HepG2 (cell line): ENCODE measurements at regions not wholly inside any gene's neighbourhood (a gene's known extent, or its start where the extent isn't known, plus 50 kb on each side); places are given as distances from the start of the nearest gene placed in this dataset.

ENCODE experiments used
- ATAC-seq: fragments of 200-7000 bp; cut with Tn5 transposase; 3 replicates; pipeline ENCODE4 v1.9.1; 2020; ENCODE audit warnings: mild to moderate bottlenecking, moderate library complexity
- BruUV-seq: library from RNA; stranded (reverse); fragments of 400-500 nt; replicated peaks from 2 replicates; lab custom pipeline; 2021; lab: Mats Ljungman, UMichigan
- CTCF ChIA-PET: fragments of 300-600 bp; formaldehyde crosslinking; extraction: SDS; loops from one replicate; lab custom pipeline; 2021; ENCODE audit warnings: low total read pairs, inconsistent platforms, low intra/inter-chr PET ratio; lab: Yijun Ruan, JAX
- POLR2A ChIA-PET: fragments of 350-600 bp; sonication (Branson Sonifier 250); formaldehyde crosslinking; loops from one replicate; lab custom pipeline; 2020; ENCODE audit warnings: antibody characterized with exemption, inconsistent platforms; lab: Yijun Ruan, JAX
- DNase-seq: peaks from one replicate; pipeline ENCODE4 v3.0.0-alpha.2; 2015; ENCODE audit warnings: low spot score
- FAIRE-seq: peaks from 3 replicates; lab custom pipeline; 2011; peaks lifted over from hg19 to GRCh38; lab: Jason Lieb, UNC
- H2AFZ ChIP-seq: one replicate; pipeline ENCODE4 v1.6.1; 2011; ENCODE audit warnings: low read length, inconsistent platforms
- H3K27ac ChIP-seq: fragments of 300-600 bp; 3 replicates; pipeline ENCODE4 v1.8.0; 2011; ENCODE audit warnings: mixed run types, mild to moderate bottlenecking, mixed read lengths, low read length, inconsistent platforms; ENCODE audit not compliant: insufficient read depth; ENCODE audit errors: extremely low read length
- H3K27me3 ChIP-seq, 2 experiments: fragments of 200-600 bp in 1 of 2; 2 replicates in 1 of 2; 3 replicates in 1 of 2; pipeline versions ENCODE4 v1.6.0 to v1.8.0; 2011; ENCODE audit warnings: low read length in 2 of 2, mild to moderate bottlenecking in 2 of 2, moderate library complexity in 2 of 2, inconsistent platforms in 1 of 2; ENCODE audit not compliant: insufficient read depth in 2 of 2, control insufficient read depth in 1 of 2
- H3K36me3 ChIP-seq, 2 experiments: fragments of 200-600 bp in 1 of 2; replicated peaks in 1 of 2; 2 replicates in 1 of 2; 3 replicates in 1 of 2; pipeline versions ENCODE4 v1.5.1 to v1.8.0; 2011; ENCODE audit warnings: low read length in 2 of 2, inconsistent platforms in 1 of 2; ENCODE audit not compliant: insufficient read depth in 2 of 2, control insufficient read depth in 1 of 2
- H3K4me1 ChIP-seq: 2 replicates; pipeline ENCODE4 v1.5.1; 2012; ENCODE audit warnings: low read length, inconsistent platforms; ENCODE audit not compliant: insufficient read depth
- H3K4me2 ChIP-seq: 2 replicates; pipeline ENCODE4 v1.6.0; 2011; ENCODE audit warnings: low read depth, low read length, inconsistent platforms
- H3K4me3 ChIP-seq, 3 experiments: fragments of 200-600 bp in 1 of 3; sonication (generic), shearing (Covaris generic) in 1 of 3; replicated peaks in 1 of 3; 2 replicates each; pipeline ENCODE4 v1.5.1; 2011 to 2016; ENCODE audit warnings: low read length in 3 of 3, inconsistent platforms in 2 of 3, low read depth in 2 of 3, mild to moderate bottlenecking in 2 of 3, control low read depth in 1 of 3, mixed read lengths in 1 of 3; ENCODE audit not compliant: insufficient read depth in 1 of 3
- H3K79me2 ChIP-seq: one replicate; pipeline ENCODE4 v1.6.1; 2011; ENCODE audit warnings: low read length, inconsistent platforms; ENCODE audit not compliant: insufficient read depth
- H3K9ac ChIP-seq: 2 replicates; pipeline ENCODE4 v1.6.0; 2011; ENCODE audit warnings: mild to moderate bottlenecking, low read depth, low read length, inconsistent platforms; ENCODE audit not compliant: insufficient read depth
- H3K9me3 ChIP-seq: 2 replicates; pipeline ENCODE4 v1.5.1; 2012; ENCODE audit warnings: mild to moderate bottlenecking, low read length
- H4K20me1 ChIP-seq: 2 replicates; pipeline ENCODE4 v1.6.0; 2011; ENCODE audit warnings: inconsistent platforms, mild to moderate bottlenecking, low read length, moderate library complexity; ENCODE audit not compliant: insufficient read depth
- ATF2 ChIP-seq: sonication (generic); formaldehyde crosslinking; IDR thresholded peaks from 2 replicates; pipeline ENCODE4 v1.4.0; 2020; ENCODE audit warnings: missing genetic modification reagents
- ATF7 ChIP-seq, 2 experiments: fragments of 450-650 bp in 1 of 2; sonication (generic) in 1 of 2; formaldehyde crosslinking in 1 of 2; IDR thresholded peaks; 2 replicates each; pipeline versions ENCODE4 v1.4.0 to v1.6.1; 2016 to 2020; ENCODE audit warnings: antibody characterized with exemption in 1 of 2, mild to moderate bottlenecking in 1 of 2, missing genetic modification reagents in 1 of 2
- ELK4 ChIP-seq: sonication (generic); formaldehyde crosslinking; IDR thresholded peaks from 2 replicates; pipeline ENCODE4 v1.9.0; 2021; ENCODE audit warnings: missing genetic modification reagents, borderline replicate concordance
- FUBP1 ChIP-seq: sonication (generic); formaldehyde crosslinking; IDR thresholded peaks from 2 replicates; pipeline ENCODE4 v1.5.1; 2020; ENCODE audit warnings: missing genetic modification reagents, mild to moderate bottlenecking, borderline replicate concordance
- MEF2D ChIP-seq: sonication (generic); formaldehyde crosslinking; IDR thresholded peaks from 2 replicates; pipeline ENCODE4 v1.5.1; 2020; ENCODE audit warnings: mild to moderate bottlenecking, missing genetic modification reagents
- MXI1 ChIP-seq: IDR thresholded peaks from 3 replicates; pipeline ENCODE4 v1.6.1; 2012; ENCODE audit warnings: low read depth, low read length, inconsistent platforms, borderline replicate concordance
- NFYB ChIP-seq: sonication (generic); formaldehyde crosslinking; IDR thresholded peaks from 2 replicates; pipeline ENCODE4 v1.4.0; 2020; ENCODE audit warnings: missing genetic modification reagents
- RFXANK ChIP-seq: IDR thresholded peaks from 2 replicates; pipeline ENCODE4 v1.6.1; 2016
- ZFP36 ChIP-seq: fragments of 150-350 bp; IDR thresholded peaks from 2 replicates; pipeline ENCODE4 v1.6.1; 2018; ENCODE audit warnings: borderline replicate concordance, low read length, low read depth; ENCODE audit not compliant: partially characterized antibody
- ZNF281 ChIP-seq: sonication (generic); formaldehyde crosslinking; IDR thresholded peaks from 2 replicates; pipeline ENCODE4 v1.4.0; 2020; ENCODE audit warnings: missing genetic modification reagents, borderline replicate concordance
- ZNF335 ChIP-seq: sonication (generic); formaldehyde crosslinking; IDR thresholded peaks from 2 replicates; pipeline ENCODE4 v1.4.0; 2020; ENCODE audit warnings: missing genetic modification reagents
- WGBS: methylation state at CpG from one replicate; pipeline ENCODE4 v1.1.6; 2017; ENCODE audit warnings: low lambda C conversion rate; 5-methylcytosine and 5-hydroxymethylcytosine counted together
- in situ Hi-C: cut with HindIII; loops from 2 replicates; pipeline ENCODE4 v1.10.0; 2017; ENCODE audit warnings: low pct_unique_long_range_greater_than_20kb; ENCODE audit not compliant: extremely low pct_ligation_motif_present
- intact Hi-C: fragments of 100-400 bp; cut with micrococcal nuclease; formaldehyde crosslinking; loops from one replicate; pipeline ENCODE4 v1.10.0; 2022; ENCODE audit not compliant: unreplicated experiment
- TF ChIP-seq, protein P1 (sequence below): sonication (generic); formaldehyde crosslinking; IDR thresholded peaks from 2 replicates; pipeline ENCODE4 v1.5.1; 2020; ENCODE audit warnings: mild to moderate bottlenecking, moderate library complexity, missing genetic modification reagents
- TF ChIP-seq, protein P2 (sequence below): IDR thresholded peaks from 2 replicates; pipeline ENCODE4 v1.6.1; 2016; ENCODE audit warnings: missing compliant biosample characterization, missing genetic modification reagents, borderline replicate concordance

- no peaks in the 10 kb centered on the region for H4K20me1 ChIP-seq
- DNase-seq (no peak), FAIRE-seq (no peak), ATAC-seq (no peak)
- H3K9me3 ChIP-seq = no peaks in the 10 kb centered on the region
- H3K4me3 ChIP-seq = no peak overlapping the region
- intact Hi-C loops = no loop called here
- no peak overlapping the region for H2AFZ ChIP-seq
- CTCF ChIA-PET = no interaction called here
- H3K27me3 ChIP-seq = peaks cover 0 to 3% of the 10 kb centered on the region in 2 experiments; a peak in 2 of 5 replicates
- no peaks in the 10 kb centered on the region for H3K36me3 ChIP-seq
- WGBS = 41% methylated on average over 2 of the region's 2 CpGs
- peaks cover 15% of the 10 kb centered on the region for H3K4me1 ChIP-seq
- POLR2A ChIA-PET = no interaction called here
- H3K4me2 ChIP-seq = no peak overlapping the region
- no peak overlapping the region for H3K9ac ChIP-seq
- no peak overlapping the region for H3K27ac ChIP-seq
- in situ Hi-C loops = no loop called here
- no TSS peak for BruUV-seq
- no peaks in the 10 kb centered on the region for H3K79me2 ChIP-seq
- TF ChIP-seq, protein P1, sequence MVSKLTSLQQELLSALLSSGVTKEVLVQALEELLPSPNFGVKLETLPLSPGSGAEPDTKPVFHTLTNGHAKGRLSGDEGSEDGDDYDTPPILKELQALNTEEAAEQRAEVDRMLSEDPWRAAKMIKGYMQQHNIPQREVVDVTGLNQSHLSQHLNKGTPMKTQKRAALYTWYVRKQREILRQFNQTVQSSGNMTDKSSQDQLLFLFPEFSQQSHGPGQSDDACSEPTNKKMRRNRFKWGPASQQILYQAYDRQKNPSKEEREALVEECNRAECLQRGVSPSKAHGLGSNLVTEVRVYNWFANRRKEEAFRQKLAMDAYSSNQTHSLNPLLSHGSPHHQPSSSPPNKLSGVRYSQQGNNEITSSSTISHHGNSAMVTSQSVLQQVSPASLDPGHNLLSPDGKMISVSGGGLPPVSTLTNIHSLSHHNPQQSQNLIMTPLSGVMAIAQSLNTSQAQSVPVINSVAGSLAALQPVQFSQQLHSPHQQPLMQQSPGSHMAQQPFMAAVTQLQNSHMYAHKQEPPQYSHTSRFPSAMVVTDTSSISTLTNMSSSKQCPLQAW (CRISPR knock-in tag) = no peak
- no peak for TF ChIP-seq NFYB (CRISPR knock-in tag)
- no peak for TF ChIP-seq FUBP1
- no peak for TF ChIP-seq RFXANK
- no peak for TF ChIP-seq ZFP36
- TF ChIP-seq ZNF281 (CRISPR knock-in tag) = no peak
- no peak for TF ChIP-seq MEF2D (CRISPR knock-in tag)
- TF ChIP-seq, protein P2, sequence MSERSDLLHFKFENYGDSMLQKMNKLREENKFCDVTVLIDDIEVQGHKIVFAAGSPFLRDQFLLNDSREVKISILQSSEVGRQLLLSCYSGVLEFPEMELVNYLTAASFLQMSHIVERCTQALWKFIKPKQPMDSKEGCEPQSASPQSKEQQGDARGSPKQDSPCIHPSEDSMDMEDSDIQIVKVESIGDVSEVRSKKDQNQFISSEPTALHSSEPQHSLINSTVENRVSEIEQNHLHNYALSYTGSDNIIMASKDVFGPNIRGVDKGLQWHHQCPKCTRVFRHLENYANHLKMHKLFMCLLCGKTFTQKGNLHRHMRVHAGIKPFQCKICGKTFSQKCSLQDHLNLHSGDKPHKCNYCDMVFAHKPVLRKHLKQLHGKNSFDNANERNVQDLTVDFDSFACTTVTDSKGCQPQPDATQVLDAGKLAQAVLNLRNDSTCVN = no peak
- no peak for TF ChIP-seq MXI1
- TF ChIP-seq ATF2 (CRISPR knock-in tag) = no peak
- no peak for TF ChIP-seq ATF7 (IDR thresholded peaks at IDR 0.05)
- TF ChIP-seq ATF7 (CRISPR knock-in tag; IDR thresholded peaks at IDR 0.05) = no peak
- TF ChIP-seq ELK4 (CRISPR knock-in tag) = no peak
- no peak for TF ChIP-seq ZNF335 (CRISPR knock-in tag)
These were observed 80.5 kb upstream of the SOX13 start for GRCh38 chr1:203992440-203992839.
